HepG2 (cell line): ENCODE measurements at regions not wholly inside any gene's neighbourhood (a gene's known extent, or its start where the extent isn't known, plus 50 kb on each side); places are given as distances from the start of the nearest gene placed in this dataset.
A peak's percentile ranks its signal among the peaks of the same experiment; 100 is the strongest.

Experiments
- ATAC-seq: fragments of 200-7000 bp; cut with Tn5 transposase; 3 replicates; pipeline ENCODE4 v1.9.1; 2020; ENCODE audit warnings: mild to moderate bottlenecking, moderate library complexity
- BruUV-seq: library from RNA; stranded (reverse); fragments of 400-500 nt; replicated peaks from 2 replicates; lab custom pipeline; 2021; lab: Mats Ljungman, UMichigan
- CTCF ChIA-PET: fragments of 300-600 bp; formaldehyde crosslinking; extraction: SDS; loops from one replicate; lab custom pipeline; 2021; ENCODE audit warnings: low total read pairs, inconsistent platforms, low intra/inter-chr PET ratio; lab: Yijun Ruan, JAX
- POLR2A ChIA-PET: fragments of 350-600 bp; sonication (Branson Sonifier 250); formaldehyde crosslinking; loops from one replicate; lab custom pipeline; 2020; ENCODE audit warnings: antibody characterized with exemption, inconsistent platforms; lab: Yijun Ruan, JAX
- DNase-seq: peaks from one replicate; pipeline ENCODE4 v3.0.0-alpha.2; 2015; ENCODE audit warnings: low spot score
- FAIRE-seq: peaks from 3 replicates; lab custom pipeline; 2011; peaks lifted over from hg19 to GRCh38; lab: Jason Lieb, UNC
- H2AFZ ChIP-seq: one replicate; pipeline ENCODE4 v1.6.1; 2011; ENCODE audit warnings: low read length, inconsistent platforms
- H3K27ac ChIP-seq: fragments of 300-600 bp; 3 replicates; pipeline ENCODE4 v1.8.0; 2011; ENCODE audit warnings: mixed run types, mild to moderate bottlenecking, mixed read lengths, low read length, inconsistent platforms; ENCODE audit not compliant: insufficient read depth; ENCODE audit errors: extremely low read length
- H3K27me3 ChIP-seq, 2 experiments: fragments of 200-600 bp in 1 of 2; 2 replicates in 1 of 2; 3 replicates in 1 of 2; pipeline versions ENCODE4 v1.6.0 to v1.8.0; 2011; ENCODE audit warnings: low read length in 2 of 2, mild to moderate bottlenecking in 2 of 2, moderate library complexity in 2 of 2, inconsistent platforms in 1 of 2; ENCODE audit not compliant: insufficient read depth in 2 of 2, control insufficient read depth in 1 of 2
- H3K36me3 ChIP-seq, 2 experiments: fragments of 200-600 bp in 1 of 2; replicated peaks in 1 of 2; 2 replicates in 1 of 2; 3 replicates in 1 of 2; pipeline versions ENCODE4 v1.5.1 to v1.8.0; 2011; ENCODE audit warnings: low read length in 2 of 2, inconsistent platforms in 1 of 2; ENCODE audit not compliant: insufficient read depth in 2 of 2, control insufficient read depth in 1 of 2
- H3K4me1 ChIP-seq: 2 replicates; pipeline ENCODE4 v1.5.1; 2012; ENCODE audit warnings: low read length, inconsistent platforms; ENCODE audit not compliant: insufficient read depth
- H3K4me2 ChIP-seq: 2 replicates; pipeline ENCODE4 v1.6.0; 2011; ENCODE audit warnings: low read depth, low read length, inconsistent platforms
- H3K4me3 ChIP-seq, 3 experiments: fragments of 200-600 bp in 1 of 3; sonication (generic), shearing (Covaris generic) in 1 of 3; replicated peaks in 1 of 3; 2 replicates each; pipeline ENCODE4 v1.5.1; 2011 to 2016; ENCODE audit warnings: low read length in 3 of 3, inconsistent platforms in 2 of 3, low read depth in 2 of 3, mild to moderate bottlenecking in 2 of 3, control low read depth in 1 of 3, mixed read lengths in 1 of 3; ENCODE audit not compliant: insufficient read depth in 1 of 3
- H3K79me2 ChIP-seq: one replicate; pipeline ENCODE4 v1.6.1; 2011; ENCODE audit warnings: low read length, inconsistent platforms; ENCODE audit not compliant: insufficient read depth
- H3K9ac ChIP-seq: 2 replicates; pipeline ENCODE4 v1.6.0; 2011; ENCODE audit warnings: mild to moderate bottlenecking, low read depth, low read length, inconsistent platforms; ENCODE audit not compliant: insufficient read depth
- H3K9me3 ChIP-seq: 2 replicates; pipeline ENCODE4 v1.5.1; 2012; ENCODE audit warnings: mild to moderate bottlenecking, low read length
- H4K20me1 ChIP-seq: 2 replicates; pipeline ENCODE4 v1.6.0; 2011; ENCODE audit warnings: inconsistent platforms, mild to moderate bottlenecking, low read length, moderate library complexity; ENCODE audit not compliant: insufficient read depth
- ARNT ChIP-seq: fragments of 450-650 bp; IDR thresholded peaks from 2 replicates; pipeline ENCODE4 v1.6.1; 2017
- CTCF ChIP-seq: sonication (generic); formaldehyde crosslinking; IDR thresholded peaks from 2 replicates; pipeline ENCODE4 v1.5.0; 2020; ENCODE audit warnings: mild to moderate bottlenecking, missing genetic modification reagents, moderate library complexity
- GABPB1 ChIP-seq: IDR thresholded peaks from 2 replicates; pipeline ENCODE4 v1.6.1; 2016; ENCODE audit warnings: mild to moderate bottlenecking, missing genetic modification reagents, moderate library complexity, missing compliant biosample characterization
- MAX ChIP-seq: IDR thresholded peaks from 2 replicates; pipeline ENCODE4 v1.6.1; 2012; ENCODE audit warnings: inconsistent platforms
- MLX ChIP-seq: IDR thresholded peaks from 2 replicates; pipeline ENCODE4 v1.6.1; 2016
- MYC ChIP-seq: sonication (generic); formaldehyde crosslinking; IDR thresholded peaks from 2 replicates; pipeline ENCODE4 v1.9.0; 2021; ENCODE audit warnings: missing genetic modification reagents, borderline replicate concordance
- NR2C2 ChIP-seq: sonication (generic); formaldehyde crosslinking; IDR thresholded peaks from 2 replicates; pipeline ENCODE4 v1.4.0; 2020; ENCODE audit warnings: missing genetic modification reagents, mild to moderate bottlenecking, moderate library complexity, borderline replicate concordance
- SALL1 ChIP-seq: sonication (generic); formaldehyde crosslinking; IDR thresholded peaks from 2 replicates; pipeline ENCODE4 v1.8.0; 2022; ENCODE audit warnings: mild to moderate bottlenecking, missing genetic modification reagents
- SMARCC2 ChIP-seq: fragments of 450-650 bp; IDR thresholded peaks from 2 replicates; pipeline ENCODE4 v1.6.1; 2017; ENCODE audit warnings: antibody characterized with exemption, mild to moderate bottlenecking
- TAF1 ChIP-seq: sonication (generic); formaldehyde crosslinking; IDR thresholded peaks from 2 replicates; pipeline ENCODE4 v1.4.0; 2020; ENCODE audit warnings: missing genetic modification reagents
- ZFAT ChIP-seq: sonication (generic); formaldehyde crosslinking; conservative IDR thresholded peaks from 2 replicates; pipeline ENCODE4 v1.8.1; 2023; ENCODE audit warnings: missing genetic modification reagents, inconsistent platforms
- ZNF136 ChIP-seq: sonication (generic); formaldehyde crosslinking; IDR thresholded peaks from 2 replicates; pipeline ENCODE4 v1.8.1; 2022; ENCODE audit warnings: low read depth, mild to moderate bottlenecking, moderate library complexity, missing genetic modification reagents
- ZNF280B ChIP-seq: sonication (generic); formaldehyde crosslinking; IDR thresholded peaks from 2 replicates; pipeline ENCODE4 v1.5.0; 2020; ENCODE audit warnings: missing genetic modification reagents, mild to moderate bottlenecking, borderline replicate concordance
- ZNF331 ChIP-seq: sonication (generic); formaldehyde crosslinking; IDR thresholded peaks from 2 replicates; pipeline ENCODE4 v1.4.0; 2020; ENCODE audit warnings: missing genetic modification reagents
- ZNF546 ChIP-seq: sonication (generic); formaldehyde crosslinking; conservative IDR thresholded peaks from 2 replicates; pipeline ENCODE4 v1.8.1; 2023; ENCODE audit warnings: mild to moderate bottlenecking, missing genetic modification reagents
- ZNF687 ChIP-seq: sonication (generic); formaldehyde crosslinking; IDR thresholded peaks from 2 replicates; pipeline ENCODE4 v1.5.1; 2020; ENCODE audit warnings: mild to moderate bottlenecking, missing genetic modification reagents, moderate library complexity
- ZNF777 ChIP-seq: sonication (generic); formaldehyde crosslinking; IDR thresholded peaks from 2 replicates; pipeline ENCODE4 v1.4.0; 2020; ENCODE audit warnings: missing genetic modification reagents
- WGBS: methylation state at CpG from one replicate; pipeline ENCODE4 v1.1.6; 2017; ENCODE audit warnings: low lambda C conversion rate; 5-methylcytosine and 5-hydroxymethylcytosine counted together
- in situ Hi-C: cut with HindIII; loops from 2 replicates; pipeline ENCODE4 v1.10.0; 2017; ENCODE audit warnings: low pct_unique_long_range_greater_than_20kb; ENCODE audit not compliant: extremely low pct_ligation_motif_present
- intact Hi-C: fragments of 100-400 bp; cut with micrococcal nuclease; formaldehyde crosslinking; loops from one replicate; pipeline ENCODE4 v1.10.0; 2022; ENCODE audit not compliant: unreplicated experiment

GRCh38 chr5:27524515-27524914, 486.1 kb upstream of the CDH9 start (continued):
- no peak for TF ChIP-seq CTCF (CRISPR knock-in tag)
- TF ChIP-seq ZNF136 (CRISPR knock-in tag) = no peak
- TF ChIP-seq SMARCC2 = no peak

- H4K20me1 ChIP-seq = no peaks in the 10 kb centered on the region
- no TSS peak for BruUV-seq
- no peaks in the 10 kb centered on the region for H3K27me3 ChIP-seq
- H3K79me2 ChIP-seq = no peaks in the 10 kb centered on the region
- no peaks in the 10 kb centered on the region for H3K4me1 ChIP-seq
- 21% methylated on average over 5 of the region's 21 CpGs for WGBS
- ChIA-PET POLR2A (no interaction called here), CTCF (no interaction called here)
- in situ Hi-C loops = no loop called here
- ATAC-seq (peak; percentile 84), FAIRE-seq (no peak), DNase-seq (no peak)
- no peak overlapping the region for H3K9ac ChIP-seq
- no peaks in the 10 kb centered on the region for H3K36me3 ChIP-seq
- H2AFZ ChIP-seq = no peak overlapping the region
- H3K4me3 ChIP-seq = peak overlapping the region in 1 of 3 experiments; percentile 41; a peak in 2 of 6 replicates
- intact Hi-C loops = no loop called here
- H3K27ac ChIP-seq = no peak overlapping the region
- H3K9me3 ChIP-seq = no peaks in the 10 kb centered on the region
- peak overlapping the region; percentile 28 for H3K4me2 ChIP-seq
- no peak for TF ChIP-seq ZNF777 (CRISPR knock-in tag)
- 0 out of 2 replicates have a peak, but pooled peaks have one; percentile 41 for TF ChIP-seq ZNF280B (CRISPR knock-in tag)
- no peak for TF ChIP-seq ZNF546
- TF ChIP-seq ZNF687 = peak; percentile 71
- TF ChIP-seq ZNF331 = 0 out of 2 replicates have a peak, but pooled peaks have one; percentile 15
- 0 out of 2 replicates have a peak, but pooled peaks have one; percentile 19 for TF ChIP-seq MYC (CRISPR knock-in tag)
- peak; percentile 74 for TF ChIP-seq NR2C2
- no peak for TF ChIP-seq ZFAT (CRISPR knock-in tag)
- TF ChIP-seq ARNT = no peak
- peak; percentile 52 for TF ChIP-seq MAX
- peak; percentile 35; the same call in 1 of the 2 replicates for TF ChIP-seq SALL1 (CRISPR knock-in tag)
- TF ChIP-seq MLX (CRISPR knock-in tag) = peak; percentile 71; the same call in 1 of the 2 replicates
- peak; percentile 84 for TF ChIP-seq GABPB1 (CRISPR knock-in tag)
- TF ChIP-seq TAF1 (CRISPR knock-in tag) = no peak
Observed at GRCh38 chr5:27523629-27524028, 485.2 kb upstream of the CDH9 start.
